Gastroesophageal sphincter (tissue), 3 donors: ENCODE measurements at regions not wholly inside any gene's neighbourhood (a gene's known extent, or its start where the extent isn't known, plus 50 kb on each side); places are given as distances from the start of the nearest gene placed in this dataset.

ENCODE experiments used
- EP300 ChIP-seq: sonication (generic); formaldehyde crosslinking; IDR thresholded peaks from one replicate; pipeline ENCODE4 v1.6.1; 2017; ENCODE audit warnings: antibody characterized with exemption, mild to moderate bottlenecking
- POLR2A ChIP-seq, 2 donors: fragments of 450-650 bp; IDR thresholded peaks; one replicate each; pipeline ENCODE4 v1.6.1; 2017; ENCODE audit warnings: antibody characterized with exemption in 2 of 2, mild to moderate bottlenecking in 2 of 2, moderate library complexity in 1 of 2
- POLR2AphosphoS5 ChIP-seq: sonication (generic); formaldehyde crosslinking; IDR thresholded peaks from one replicate; pipeline ENCODE4 v1.6.1; 2017; ENCODE audit warnings: antibody characterized with exemption
- TF ChIP-seq, protein P1 (sequence below), 4 experiments: fragments of 200-600 bp in 2 of 4; fragments of 450-650 bp in 2 of 4; sonication (generic) in 1 of 4; IDR thresholded peaks; one replicate each; pipeline ENCODE4 v1.5.1; 2017 to 2019; ENCODE audit warnings: antibody characterized with exemption in 4 of 4, mild to moderate bottlenecking in 2 of 4, moderate library complexity in 2 of 4

GRCh38 chr10:8192301-8192700, 137.8 kb downstream of the GATA3 start:
- no peak for TF ChIP-seq POLR2AphosphoS5
- TF ChIP-seq, protein P1, sequence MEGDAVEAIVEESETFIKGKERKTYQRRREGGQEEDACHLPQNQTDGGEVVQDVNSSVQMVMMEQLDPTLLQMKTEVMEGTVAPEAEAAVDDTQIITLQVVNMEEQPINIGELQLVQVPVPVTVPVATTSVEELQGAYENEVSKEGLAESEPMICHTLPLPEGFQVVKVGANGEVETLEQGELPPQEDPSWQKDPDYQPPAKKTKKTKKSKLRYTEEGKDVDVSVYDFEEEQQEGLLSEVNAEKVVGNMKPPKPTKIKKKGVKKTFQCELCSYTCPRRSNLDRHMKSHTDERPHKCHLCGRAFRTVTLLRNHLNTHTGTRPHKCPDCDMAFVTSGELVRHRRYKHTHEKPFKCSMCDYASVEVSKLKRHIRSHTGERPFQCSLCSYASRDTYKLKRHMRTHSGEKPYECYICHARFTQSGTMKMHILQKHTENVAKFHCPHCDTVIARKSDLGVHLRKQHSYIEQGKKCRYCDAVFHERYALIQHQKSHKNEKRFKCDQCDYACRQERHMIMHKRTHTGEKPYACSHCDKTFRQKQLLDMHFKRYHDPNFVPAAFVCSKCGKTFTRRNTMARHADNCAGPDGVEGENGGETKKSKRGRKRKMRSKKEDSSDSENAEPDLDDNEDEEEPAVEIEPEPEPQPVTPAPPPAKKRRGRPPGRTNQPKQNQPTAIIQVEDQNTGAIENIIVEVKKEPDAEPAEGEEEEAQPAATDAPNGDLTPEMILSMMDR (IDR thresholded peaks at IDR 0.05) = no peak
- TF ChIP-seq POLR2A (IDR thresholded peaks at IDR 0.05) = no peak
- TF ChIP-seq EP300 = no peak
